HepG2 (cell line): ENCODE measurements at regions not wholly inside any gene's neighbourhood (a gene's known extent, or its start where the extent isn't known, plus 50 kb on each side); places are given as distances from the start of the nearest gene placed in this dataset.

Source experiments
- CBX2 ChIP-seq, 2 experiments: fragments of 200-600 bp in 1 of 2; sonication (generic); formaldehyde crosslinking in 1 of 2; IDR thresholded peaks; 2 replicates each; pipeline versions ENCODE4 v1.7.0 to v1.8.1; 2018 to 2022; ENCODE audit warnings: low read depth in 2 of 2, low read length in 1 of 2, mild to moderate bottlenecking in 1 of 2, missing genetic modification reagents in 1 of 2
- CTCF ChIP-seq: sonication (generic); formaldehyde crosslinking; IDR thresholded peaks from 2 replicates; pipeline ENCODE4 v1.5.0; 2020; ENCODE audit warnings: mild to moderate bottlenecking, missing genetic modification reagents, moderate library complexity
- EZH2 ChIP-seq: conservative IDR thresholded peaks from 2 replicates; pipeline ENCODE4 v1.6.1; 2012; ENCODE audit warnings: mild to moderate bottlenecking, low read depth, low read length, moderate library complexity
- MEIS1 ChIP-seq: sonication (generic); formaldehyde crosslinking; IDR thresholded peaks from 2 replicates; pipeline ENCODE4 v1.9.0; 2021; ENCODE audit warnings: mild to moderate bottlenecking, missing genetic modification reagents, moderate library complexity, borderline replicate concordance
- REST ChIP-seq, 2 experiments: IDR thresholded peaks; 2 replicates each; pipeline ENCODE4 v1.6.1; 2011 to 2012; ENCODE audit warnings: low read length in 2 of 2, borderline replicate concordance in 1 of 2, low read depth in 1 of 2, mild to moderate bottlenecking in 1 of 2, moderate library complexity in 1 of 2
- SMAD1 ChIP-seq: sonication (generic); formaldehyde crosslinking; IDR thresholded peaks from 2 replicates; pipeline ENCODE4 v1.4.0; 2020; ENCODE audit warnings: missing genetic modification reagents, low read depth, mild to moderate bottlenecking, borderline replicate concordance

- TF ChIP-seq CTCF (CRISPR knock-in tag) (no peak), CBX2 (IDR thresholded peaks at IDR 0.05; ENCODE audit: low read depth, low read length) (no peak), CBX2 (CRISPR knock-in tag; IDR thresholded peaks at IDR 0.05; ENCODE audit: low read depth) (no peak), REST (IDR thresholded peaks at IDR 0.05; ENCODE audit: borderline replicate concordance in 1 of 2, low read depth in 1 of 2, low read length in 2 of 2) (no peak), MEIS1 (no peak), EZH2 (no peak), SMAD1 (no peak)
These were observed 181.2 kb upstream of the EPHA3 start for GRCh38 chr3:88926221-88926620.
